Caco-2 (cell line): ENCODE measurements at regions not wholly inside any gene's neighbourhood (a gene's known extent, or its start where the extent isn't known, plus 50 kb on each side); places are given as distances from the start of the nearest gene placed in this dataset.

Experiments used
- BruUV-seq: library from RNA; stranded (reverse); fragments of 400-500 nt; replicated peaks from 2 replicates; lab custom pipeline; 2021; lab: Mats Ljungman, UMichigan
- CTCF ChIA-PET: fragments of 300-600 bp; sonication (Branson Sonifier 250); formaldehyde crosslinking; loops from one replicate; lab custom pipeline; 2022; ENCODE audit warnings: antibody characterized with exemption; lab: Charles Lee
- POLR2A ChIA-PET: fragments of 300-600 bp; sonication (Branson Sonifier 250); formaldehyde crosslinking; loops from one replicate; lab custom pipeline; 2022; ENCODE audit warnings: antibody characterized with exemption; lab: Charles Lee
- DNase-seq, 2 experiments: peaks; one replicate each; pipeline versions ENCODE4 v3.0.0 to v3.0.0-alpha.2; 2020 to 2022
- H3K27me3 ChIP-seq: replicated peaks from 2 replicates; pipeline ENCODE4 v1.6.0; 2011; ENCODE audit warnings: low read length; ENCODE audit not compliant: control insufficient read depth, insufficient read depth
- H3K36me3 ChIP-seq: 2 replicates; pipeline ENCODE4 v1.5.1; 2011; ENCODE audit warnings: low read length; ENCODE audit not compliant: control insufficient read depth, insufficient read depth
- H3K4me1 ChIP-seq: fragments of 250-450 bp; sonication (Bioruptor Pico); 2 replicates; pipeline ENCODE4 v1.5.1; 2020; ENCODE audit warnings: mild to moderate bottlenecking
- H3K4me3 ChIP-seq: 2 replicates; pipeline ENCODE4 v1.5.1; 2011; ENCODE audit warnings: low read depth, mild to moderate bottlenecking, control low read depth, low read length
- H3K9me3 ChIP-seq: fragments of 250-450 bp; sonication (Bioruptor Pico); 2 replicates; pipeline ENCODE4 v1.5.1; 2020; ENCODE audit warnings: mild to moderate bottlenecking, moderate library complexity
- H3K27ac Mint-ChIP-seq: one replicate; pipeline ENCODE4 v1.8.0; 2022; ENCODE audit warnings: mixed read lengths; ENCODE audit not compliant: unreplicated experiment
- H3K27me3 Mint-ChIP-seq: one replicate; pipeline ENCODE4 v1.8.0; 2022; ENCODE audit warnings: mixed read lengths; ENCODE audit not compliant: insufficient read depth, unreplicated experiment
- H3K36me3 Mint-ChIP-seq: one replicate; pipeline ENCODE4 v1.8.0; 2022; ENCODE audit warnings: mild to moderate bottlenecking, mixed read lengths; ENCODE audit not compliant: insufficient read depth, unreplicated experiment
- H3K4me1 Mint-ChIP-seq: one replicate; pipeline ENCODE4 v1.8.0; 2022; ENCODE audit warnings: low read depth, mixed read lengths; ENCODE audit not compliant: unreplicated experiment
- H3K4me3 Mint-ChIP-seq: one replicate; pipeline ENCODE4 v1.8.0; 2022; ENCODE audit warnings: mild to moderate bottlenecking, moderate library complexity, mixed read lengths; ENCODE audit not compliant: unreplicated experiment
- H3K9me3 Mint-ChIP-seq: one replicate; pipeline ENCODE4 v1.8.0; 2022; ENCODE audit warnings: mixed read lengths; ENCODE audit not compliant: unreplicated experiment
- CTCF ChIP-seq, 2 experiments: fragments of 200-600 bp in 1 of 2; IDR thresholded peaks; 1 replicate in 1 of 2; 2 replicates in 1 of 2; pipeline versions ENCODE4 v1.5.1 to v1.8.0; 2011 to 2022; ENCODE audit warnings: antibody characterized with exemption in 1 of 2, control low read depth in 1 of 2, inconsistent platforms in 1 of 2, low read depth in 1 of 2, low read length in 1 of 2, mild to moderate bottlenecking in 1 of 2, moderate library complexity in 1 of 2; ENCODE audit not compliant: insufficient read depth in 1 of 2, severe bottlenecking in 1 of 2, unreplicated experiment in 1 of 2
- intact Hi-C: fragments of 100-400 bp; cut with micrococcal nuclease; formaldehyde crosslinking; loops from one replicate; pipeline ENCODE4 v1.10.0; 2022; ENCODE audit not compliant: unreplicated experiment

GRCh38 chr14:101134851-101135433 is 231.4 kb upstream of the RTL1 start:
- DNase-seq: no peak
- Mint-ChIP-seq H3K27me3 (peaks cover 6% of the 10 kb centered on the region), H3K4me1 (no peaks in the 10 kb centered on the region), H3K36me3 (no peaks in the 10 kb centered on the region), H3K27ac (no peak overlapping the region), H3K9me3 (no peaks in the 10 kb centered on the region), H3K4me3 (no peak overlapping the region)
- BruUV-seq: no TSS peak
- H3K4me3 ChIP-seq: no peak overlapping the region
- ChIA-PET CTCF (no interaction called here), POLR2A (no interaction called here)
- TF ChIP-seq CTCF (IDR thresholded peaks at IDR 0.05; ENCODE audit: insufficient read depth in 1 of 2, low read depth in 1 of 2, low read length in 1 of 2, severe bottlenecking in 1 of 2, unreplicated experiment in 1 of 2): no peak
- no peaks in the 10 kb centered on the region for H3K36me3 ChIP-seq
- H3K27me3 ChIP-seq: no peaks in the 10 kb centered on the region; the same call in 1 of the 2 replicates
- no peaks in the 10 kb centered on the region for H3K4me1 ChIP-seq
- no peaks in the 10 kb centered on the region; the same call in 1 of the 2 replicates for H3K9me3 ChIP-seq
- intact Hi-C loops: no loop called here

- no peaks in the 10 kb centered on the region; the same call in 1 of the 2 replicates for H3K27me3 ChIP-seq
- H3K4me3 ChIP-seq: no peak overlapping the region
- Mint-ChIP-seq H3K4me3 (no peak overlapping the region), H3K36me3 (no peaks in the 10 kb centered on the region), H3K9me3 (no peaks in the 10 kb centered on the region), H3K27me3 (peaks cover 5% of the 10 kb centered on the region), H3K27ac (no peak overlapping the region), H3K4me1 (no peaks in the 10 kb centered on the region)
- no TSS peak for BruUV-seq
- POLR2A ChIA-PET: no interaction called here
- intact Hi-C loops: no loop called here
- no peak for DNase-seq
- H3K36me3 ChIP-seq: no peaks in the 10 kb centered on the region
- CTCF ChIA-PET: no interaction called here
- H3K9me3 ChIP-seq: peaks cover under 1% of the 10 kb centered on the region
- no peaks in the 10 kb centered on the region for H3K4me1 ChIP-seq
- no peak for TF ChIP-seq CTCF (IDR thresholded peaks at IDR 0.05; ENCODE audit: insufficient read depth in 1 of 2, low read depth in 1 of 2, low read length in 1 of 2, severe bottlenecking in 1 of 2, unreplicated experiment in 1 of 2)
Measured at GRCh38 chr14:101135796-101136742, 232.5 kb upstream of the RTL1 start.

GRCh38 chr14:101137234-101137633 is 233.7 kb upstream of the RTL1 start:
- no peak for TF ChIP-seq CTCF (IDR thresholded peaks at IDR 0.05; ENCODE audit: insufficient read depth in 1 of 2, low read depth in 1 of 2, low read length in 1 of 2, severe bottlenecking in 1 of 2, unreplicated experiment in 1 of 2)
- Histone ChIP-seq H3K9me3 (peaks cover 11% of the 10 kb centered on the region), H3K4me3 (no peak overlapping the region), H3K36me3 (no peaks in the 10 kb centered on the region), H3K4me1 (no peaks in the 10 kb centered on the region), H3K27me3 (no peaks in the 10 kb centered on the region)
- POLR2A ChIA-PET: no interaction called here
- BruUV-seq: no TSS peak
- H3K4me3 Mint-ChIP-seq: no peak overlapping the region
- CTCF ChIA-PET: no interaction called here
- no peaks in the 10 kb centered on the region for H3K36me3 Mint-ChIP-seq
- no peaks in the 10 kb centered on the region for H3K4me1 Mint-ChIP-seq
- no peak overlapping the region for H3K27ac Mint-ChIP-seq
- H3K9me3 Mint-ChIP-seq: peaks cover 9% of the 10 kb centered on the region
- intact Hi-C loops: no loop called here
- no peak for DNase-seq
- peaks cover 5% of the 10 kb centered on the region for H3K27me3 Mint-ChIP-seq
